Stimulated activated CD4-positive, alpha-beta T cell treated with anti-CD3 and anti-CD28 coated beads, Interleukin-15, amount 100 ng/mL, for 1 hour (primary cell): ENCODE measurements at regions not wholly inside any gene's neighbourhood (a gene's known extent, or its start where the extent isn't known, plus 50 kb on each side); places are given as distances from the start of the nearest gene placed in this dataset.

ENCODE experiments used
- DNase-seq, 2 donors: peaks; one replicate each; pipeline ENCODE4 v3.0.0-alpha.2; 2020; ENCODE audit warnings: low read depth in 1 of 2, low spot score in 1 of 2

GRCh38 chr3:28940994-28941393 lies 339.9 kb upstream of the RBMS3 start:
- no peak for DNase-seq

GRCh38 chr3:28947061-28947460 lies 333.8 kb upstream of the RBMS3 start:
- no peak for DNase-seq

GRCh38 chr3:28947751-28948150 lies 333.1 kb upstream of the RBMS3 start:
- DNase-seq: no peak

- DNase-seq: no peak
These were observed 332.2 kb upstream of the RBMS3 start for GRCh38 chr3:28948685-28949084.

- no peak for DNase-seq
These were observed 331.3 kb upstream of the RBMS3 start for GRCh38 chr3:28949580-28949979.

GRCh38 chr3:28950614-28951013 lies 330.3 kb upstream of the RBMS3 start:
- no peak for DNase-seq

GRCh38 chr3:28951772-28952556 lies 328.9 kb upstream of the RBMS3 start:
- DNase-seq: no peak

GRCh38 chr3:28958656-28959055 lies 322.2 kb upstream of the RBMS3 start:
- DNase-seq: no peak

- no peak for DNase-seq
These were observed 309.7 kb upstream of the RBMS3 start for GRCh38 chr3:28971156-28971555.

GRCh38 chr3:28972921-28973320 lies 307.9 kb upstream of the RBMS3 start:
- DNase-seq: no peak

GRCh38 chr3:28973609-28974008 lies 307.3 kb upstream of the RBMS3 start:
- DNase-seq: no peak

- no peak for DNase-seq
These were observed 302.8 kb upstream of the RBMS3 start for GRCh38 chr3:28978092-28978491.

- no peak for DNase-seq
These were observed 300.7 kb upstream of the RBMS3 start for GRCh38 chr3:28980131-28980530.

GRCh38 chr3:28980631-28981030 lies 300.2 kb upstream of the RBMS3 start:
- no peak for DNase-seq

- no peak for DNase-seq
These were observed 298.0 kb upstream of the RBMS3 start for GRCh38 chr3:28982906-28983305.

GRCh38 chr3:28986922-28987321 lies 293.9 kb upstream of the RBMS3 start:
- no peak for DNase-seq

- no peak for DNase-seq
These were observed 291.2 kb upstream of the RBMS3 start for GRCh38 chr3:28989646-28990089.

GRCh38 chr3:28994161-28994905 lies 286.5 kb upstream of the RBMS3 start:
- no peak for DNase-seq

- DNase-seq: no peak
These were observed 275.8 kb upstream of the RBMS3 start for GRCh38 chr3:29004885-29005599.

GRCh38 chr3:29005862-29006261 lies 275.0 kb upstream of the RBMS3 start:
- no peak for DNase-seq

GRCh38 chr3:29011441-29011840 lies 269.4 kb upstream of the RBMS3 start:
- DNase-seq: no peak

- no peak for DNase-seq
These were observed 268.9 kb upstream of the RBMS3 start for GRCh38 chr3:29011966-29012365.
